IMR-90 (cell line): ENCODE measurements at regions not wholly inside any gene's neighbourhood (a gene's known extent, or its start where the extent isn't known, plus 50 kb on each side); places are given as distances from the start of the nearest gene placed in this dataset.

Experiments
- ATAC-seq: fragments of 200-7000 bp; cut with Tn5 transposase; 2 replicates; pipeline ENCODE4 v1.9.1; 2020; ENCODE audit warnings: low read depth, mild to moderate bottlenecking, moderate library complexity
- BruUV-seq: library from RNA; stranded (reverse); fragments of 400-500 nt; replicated peaks from 2 replicates; lab custom pipeline; 2021; lab: Mats Ljungman, UMichigan
- CTCF ChIA-PET: fragments of 300-600 bp; formaldehyde crosslinking; extraction: SDS; loops from one replicate; lab custom pipeline; 2021; ENCODE audit warnings: antibody characterized with exemption; lab: Yijun Ruan, JAX
- POLR2A ChIA-PET: fragments of 300-600 bp; sonication (Branson Sonifier 250); formaldehyde crosslinking; loops from one replicate; lab custom pipeline; 2022; ENCODE audit warnings: antibody characterized with exemption; ENCODE audit not compliant: unreplicated experiment; lab: Charles Lee
- DNase-seq: peaks from one replicate; pipeline ENCODE4 v3.0.0; 2013
- H2AFZ ChIP-seq: replicated peaks from 2 replicates; pipeline ENCODE3; 2013; ENCODE audit warnings: low read length, mild to moderate bottlenecking; ENCODE audit not compliant: poor library complexity
- H2AK5ac ChIP-seq: 2 replicates; pipeline ENCODE4 v1.6.1; 2013; ENCODE audit warnings: low read depth, low read length, inconsistent platforms
- H2AK9ac ChIP-seq: replicated peaks from 2 replicates; pipeline ENCODE3; 2013; ENCODE audit warnings: mild to moderate bottlenecking, low read depth, low read length, moderate library complexity; ENCODE audit not compliant: poor library complexity
- H2BK120ac ChIP-seq: 2 replicates; pipeline ENCODE4 v1.6.1; 2013; ENCODE audit warnings: low read depth, low read length, inconsistent platforms
- H2BK15ac ChIP-seq: 3 replicates; pipeline ENCODE4 v1.6.1; 2013; ENCODE audit warnings: low read depth, low read length, inconsistent platforms
- H2BK20ac ChIP-seq: 2 replicates; pipeline ENCODE4 v1.6.1; 2013; ENCODE audit warnings: low read depth, mild to moderate bottlenecking, inconsistent platforms, low read length, moderate library complexity
- H2BK5ac ChIP-seq: 2 replicates; pipeline ENCODE4 v1.6.1; 2013; ENCODE audit warnings: mild to moderate bottlenecking, low read depth, low read length, inconsistent platforms; ENCODE audit not compliant: poor library complexity, severe bottlenecking
- H3K14ac ChIP-seq: replicated peaks from 2 replicates; pipeline ENCODE4 v1.6.1; 2013; ENCODE audit warnings: low read depth, low read length, inconsistent platforms
- H3K18ac ChIP-seq: 2 replicates; pipeline ENCODE4 v1.6.1; 2013; ENCODE audit warnings: low read depth, low read length, control low read depth
- H3K23ac ChIP-seq: 2 replicates; pipeline ENCODE4 v1.6.1; 2013; ENCODE audit warnings: low read depth, low read length, inconsistent platforms
- H3K27ac ChIP-seq: 2 replicates; pipeline ENCODE4 v1.5.1; 2013; ENCODE audit warnings: mild to moderate bottlenecking, control low read depth, low read length; ENCODE audit not compliant: insufficient read depth
- H3K27me3 ChIP-seq: 2 replicates; pipeline ENCODE4 v1.6.1; 2013; ENCODE audit warnings: low read length; ENCODE audit not compliant: control insufficient read depth, insufficient read depth
- H3K36me3 ChIP-seq: 2 replicates; pipeline ENCODE4 v1.6.1; 2013; ENCODE audit warnings: low read length, mixed read lengths; ENCODE audit not compliant: control insufficient read depth, insufficient read depth
- H3K4ac ChIP-seq: 2 replicates; pipeline ENCODE4 v1.6.1; 2013; ENCODE audit warnings: low read depth, low read length, inconsistent platforms
- H3K4me1 ChIP-seq: 2 replicates; pipeline ENCODE4 v1.6.1; 2013; ENCODE audit warnings: low read length, mixed read lengths; ENCODE audit not compliant: control insufficient read depth, insufficient read depth
- H3K4me2 ChIP-seq: 2 replicates; pipeline ENCODE4 v1.6.1; 2013; ENCODE audit warnings: low read depth, mild to moderate bottlenecking, control low read depth, low read length, moderate library complexity
- H3K4me3 ChIP-seq: 2 replicates; pipeline ENCODE4 v1.5.1; 2013; ENCODE audit warnings: low read depth, mild to moderate bottlenecking, control low read depth, low read length, moderate library complexity; ENCODE audit not compliant: insufficient read depth
- H3K56ac ChIP-seq: 2 replicates; pipeline ENCODE4 v1.6.1; 2013; ENCODE audit warnings: low read length, inconsistent platforms; ENCODE audit not compliant: insufficient read depth; ENCODE audit errors: extremely low read depth
- H3K79me1 ChIP-seq, 2 experiments: 2 replicates each; pipeline ENCODE4 v1.6.1; 2013; ENCODE audit warnings: low read length in 2 of 2, inconsistent platforms in 1 of 2, low read depth in 1 of 2
- H3K9ac ChIP-seq: 2 replicates; pipeline ENCODE4 v1.6.1; 2013; ENCODE audit warnings: low read depth, low read length, control low read depth
- H3K9me1 ChIP-seq: 2 replicates; pipeline ENCODE4 v1.6.1; 2013; ENCODE audit warnings: low read length, inconsistent platforms; ENCODE audit not compliant: insufficient read depth
- H3K9me3 ChIP-seq: 2 replicates; pipeline ENCODE4 v1.6.1; 2013; ENCODE audit warnings: low read length; ENCODE audit not compliant: control insufficient read depth, insufficient read depth
- H4K20me1 ChIP-seq: 2 replicates; pipeline ENCODE4 v1.6.1; 2013; ENCODE audit warnings: low read length, inconsistent platforms; ENCODE audit not compliant: insufficient read depth
- H4K5ac ChIP-seq: 2 replicates; pipeline ENCODE4 v1.6.1; 2013; ENCODE audit warnings: mild to moderate bottlenecking, low read depth, low read length, control low read depth
- H4K8ac ChIP-seq, 2 experiments: 2 replicates each; pipeline ENCODE4 v1.6.1; 2013; ENCODE audit warnings: low read depth in 2 of 2, low read length in 2 of 2, control low read depth in 1 of 2, inconsistent platforms in 1 of 2
- H4K91ac ChIP-seq: 2 replicates; pipeline ENCODE4 v1.6.1; 2013; ENCODE audit warnings: low read depth, low read length, inconsistent platforms; ENCODE audit not compliant: insufficient read depth
- BHLHE40 ChIP-seq: fragments of 150-350 bp; IDR thresholded peaks from 2 replicates; pipeline ENCODE4 v1.6.1; 2016; ENCODE audit warnings: mild to moderate bottlenecking, low read depth, low read length
- CEBPB ChIP-seq: IDR thresholded peaks from 2 replicates; pipeline ENCODE4 v1.6.1; 2012; ENCODE audit warnings: low read depth, low read length, improper control_type of control experiment
- MAZ ChIP-seq: IDR thresholded peaks from 2 replicates; pipeline ENCODE4 v1.6.1; 2012; ENCODE audit warnings: low read depth, mild to moderate bottlenecking, low read length, improper control_type of control experiment, moderate library complexity, borderline replicate concordance
- MXI1 ChIP-seq: IDR thresholded peaks from 2 replicates; pipeline ENCODE4 v1.6.1; 2012; ENCODE audit warnings: low read depth, mild to moderate bottlenecking, low read length, moderate library complexity, borderline replicate concordance
- NFE2L2 ChIP-seq: fragments of 150-350 bp; IDR thresholded peaks from 2 replicates; pipeline ENCODE4 v1.6.1; 2016; ENCODE audit warnings: low read depth, mild to moderate bottlenecking, low read length
- RAD21 ChIP-seq: IDR thresholded peaks from 2 replicates; pipeline ENCODE4 v1.6.1; 2012; ENCODE audit warnings: low read length, improper control_type of control experiment
- SMC3 ChIP-seq: fragments of 150-350 bp; IDR thresholded peaks from 2 replicates; pipeline ENCODE4 v1.6.1; 2016; ENCODE audit warnings: low read depth, mild to moderate bottlenecking, antibody characterized with exemption, low read length, moderate library complexity
- WGBS, 2 experiments: methylation state at CpG; one replicate each; pipeline versions ENCODE4 v1.1.5 to v1.1.7; 2013; ENCODE audit warnings: missing lambda C conversion rate in 2 of 2; ENCODE audit not compliant: insufficient read length in 1 of 2; ENCODE audit errors: extremely low coverage in 2 of 2; 5-methylcytosine and 5-hydroxymethylcytosine counted together
- dilution Hi-C: fragments of 300-500 bp; cut with HindIII; formaldehyde crosslinking; loops from one replicate; pipeline ENCODE4 v1.14.3; 2018; ENCODE audit warnings: low sequenced_read_pairs; ENCODE audit not compliant: unreplicated experiment
- in situ Hi-C: fragments of 300-500 bp; cut with MboI; formaldehyde crosslinking; loops from 3 replicates; pipeline ENCODE4 v1.14.3; 2019; ENCODE audit warnings: low sequenced_read_pairs, inconsistent platforms, mixed read lengths
- intact Hi-C: fragments of 100-400 bp; cut with micrococcal nuclease; formaldehyde crosslinking; loops from 2 replicates; pipeline ENCODE4 v1.10.0; 2022
- TF ChIP-seq, protein P1 (sequence below): fragments of 150-350 bp; IDR thresholded peaks from 2 replicates; pipeline ENCODE4 v1.6.1; 2016; ENCODE audit warnings: low read depth, mild to moderate bottlenecking, low read length, moderate library complexity, borderline replicate concordance
- TF ChIP-seq, protein P2 (sequence below): conservative IDR thresholded peaks from 2 replicates; pipeline ENCODE4 v1.5.1; 2012; ENCODE audit warnings: mild to moderate bottlenecking, low read depth, low read length, improper control_type of control experiment

- H4K91ac ChIP-seq: peak overlapping the region; percentile 72
- peak overlapping the region; percentile 94 for H3K18ac ChIP-seq
- no CpG with 5 or more reads among the region's 3 CpGs for WGBS, 2 experiments
- peak overlapping the region; percentile 77; the same call in 1 of the 3 replicates for H2BK15ac ChIP-seq
- H3K27me3 ChIP-seq: no peaks in the 10 kb centered on the region
- peak overlapping the region; percentile 81 for H2BK5ac ChIP-seq
- peak overlapping the region; percentile 59; the same call in 1 of the 2 replicates for H3K56ac ChIP-seq
- ATAC-seq (no peak), DNase-seq (peak; percentile 50)
- no peak overlapping the region for H3K4me3 ChIP-seq
- in situ Hi-C loops (no loop called here), dilution Hi-C loops (no loop called here), intact Hi-C loops (no loop called here)
- peak overlapping the region; percentile 88 for H2AK5ac ChIP-seq
- H3K14ac ChIP-seq: peak overlapping the region; percentile 90
- no peaks in the 10 kb centered on the region; the same call in 1 of the 2 replicates for H4K20me1 ChIP-seq
- peak overlapping the region in 1 of 2 experiments; percentile 89; a peak in 3 of 4 replicates for H4K8ac ChIP-seq
- peak overlapping the region; percentile 97 for H3K23ac ChIP-seq
- H3K4me2 ChIP-seq: peak overlapping the region; percentile 58
- H3K9me3 ChIP-seq: no peaks in the 10 kb centered on the region
- TF ChIP-seq, protein P1, sequence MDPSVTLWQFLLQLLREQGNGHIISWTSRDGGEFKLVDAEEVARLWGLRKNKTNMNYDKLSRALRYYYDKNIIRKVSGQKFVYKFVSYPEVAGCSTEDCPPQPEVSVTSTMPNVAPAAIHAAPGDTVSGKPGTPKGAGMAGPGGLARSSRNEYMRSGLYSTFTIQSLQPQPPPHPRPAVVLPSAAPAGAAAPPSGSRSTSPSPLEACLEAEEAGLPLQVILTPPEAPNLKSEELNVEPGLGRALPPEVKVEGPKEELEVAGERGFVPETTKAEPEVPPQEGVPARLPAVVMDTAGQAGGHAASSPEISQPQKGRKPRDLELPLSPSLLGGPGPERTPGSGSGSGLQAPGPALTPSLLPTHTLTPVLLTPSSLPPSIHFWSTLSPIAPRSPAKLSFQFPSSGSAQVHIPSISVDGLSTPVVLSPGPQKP: no peak
- TF ChIP-seq MAZ: no peak
- no peak for TF ChIP-seq RAD21
- no peak for TF ChIP-seq CEBPB
- no peak for TF ChIP-seq BHLHE40
- TF ChIP-seq, protein P2, sequence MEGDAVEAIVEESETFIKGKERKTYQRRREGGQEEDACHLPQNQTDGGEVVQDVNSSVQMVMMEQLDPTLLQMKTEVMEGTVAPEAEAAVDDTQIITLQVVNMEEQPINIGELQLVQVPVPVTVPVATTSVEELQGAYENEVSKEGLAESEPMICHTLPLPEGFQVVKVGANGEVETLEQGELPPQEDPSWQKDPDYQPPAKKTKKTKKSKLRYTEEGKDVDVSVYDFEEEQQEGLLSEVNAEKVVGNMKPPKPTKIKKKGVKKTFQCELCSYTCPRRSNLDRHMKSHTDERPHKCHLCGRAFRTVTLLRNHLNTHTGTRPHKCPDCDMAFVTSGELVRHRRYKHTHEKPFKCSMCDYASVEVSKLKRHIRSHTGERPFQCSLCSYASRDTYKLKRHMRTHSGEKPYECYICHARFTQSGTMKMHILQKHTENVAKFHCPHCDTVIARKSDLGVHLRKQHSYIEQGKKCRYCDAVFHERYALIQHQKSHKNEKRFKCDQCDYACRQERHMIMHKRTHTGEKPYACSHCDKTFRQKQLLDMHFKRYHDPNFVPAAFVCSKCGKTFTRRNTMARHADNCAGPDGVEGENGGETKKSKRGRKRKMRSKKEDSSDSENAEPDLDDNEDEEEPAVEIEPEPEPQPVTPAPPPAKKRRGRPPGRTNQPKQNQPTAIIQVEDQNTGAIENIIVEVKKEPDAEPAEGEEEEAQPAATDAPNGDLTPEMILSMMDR: no peak
- TF ChIP-seq MXI1: no peak
- TF ChIP-seq NFE2L2: no peak
- TF ChIP-seq SMC3: no peak
- peaks cover 45% of the 10 kb centered on the region for H3K4me1 ChIP-seq
- peak overlapping the region; percentile 85 for H3K27ac ChIP-seq
- ChIA-PET POLR2A (no interaction called here), CTCF (interaction anchor here (1.6 kb wide), 1 partner anchor 11 kb away, joined by 5 read pairs; no protein-coding TSS in a partner anchor)
- peak overlapping the region; percentile 35 for H2AK9ac ChIP-seq
- no TSS peak for BruUV-seq
- peak overlapping the region; percentile 94 for H4K5ac ChIP-seq
- H3K9ac ChIP-seq: peak overlapping the region; percentile 48
- H2AFZ ChIP-seq: no peak overlapping the region
- H3K9me1 ChIP-seq: peaks cover 22% of the 10 kb centered on the region
- peak overlapping the region; percentile 91 for H2BK120ac ChIP-seq
- H2BK20ac ChIP-seq: peak overlapping the region; percentile 82
- peaks cover 6% of the 10 kb centered on the region; the same call in 1 of the 2 replicates for H3K36me3 ChIP-seq
- peak overlapping the region; percentile 96 for H3K4ac ChIP-seq
- peaks cover 12 to 61% of the 10 kb centered on the region in 2 experiments for H3K79me1 ChIP-seq
Measured at GRCh38 chr7:130920122-130920521, 186.1 kb upstream of the KLF14 start.
